SK-N-SH (cell line): ENCODE measurements at regions not wholly inside any gene's neighbourhood (a gene's known extent, or its start where the extent isn't known, plus 50 kb on each side); places are given as distances from the start of the nearest gene placed in this dataset.

Experiments
- CTCF ChIA-PET: fragments of 300-600, 350-600 bp; formaldehyde crosslinking; extraction: SDS; loops from one replicate; lab custom pipeline; 2021; lab: Yijun Ruan, JAX
- POLR2A ChIA-PET: fragments of 350-600 bp; sonication (Branson Sonifier 250); formaldehyde crosslinking; extraction: SDS; loops from one replicate; lab custom pipeline; 2020; ENCODE audit warnings: antibody characterized with exemption, inconsistent platforms; lab: Yijun Ruan, JAX
- DNase-seq: peaks from one replicate; pipeline ENCODE4 v3.0.0; 2012
- H2AFZ ChIP-seq: fragments of 200-600 bp; sonication (generic); 2 replicates; pipeline ENCODE4 v1.8.1; 2016; ENCODE audit warnings: antibody characterized with exemption, mild to moderate bottlenecking, low read depth
- H3F3A ChIP-seq: fragments of 200-600 bp; sonication (generic); replicated peaks from 2 replicates; pipeline ENCODE3; 2016; ENCODE audit warnings: antibody characterized with exemption, mild to moderate bottlenecking; ENCODE audit not compliant: insufficient read depth
- H3K27ac ChIP-seq, 2 experiments: fragments of 200-500 bp in 1 of 2; fragments of 200-600 bp in 1 of 2; sonication (Bioruptor generic) in 1 of 2; sonication (generic), shearing (Covaris generic) in 1 of 2; 2 replicates each; pipeline versions ENCODE4 v1.5.1 to v1.6.1; 2014 to 2016; ENCODE audit warnings: low read depth in 2 of 2, inconsistent platforms in 1 of 2, low read length in 1 of 2, mild to moderate bottlenecking in 1 of 2, mixed read lengths in 1 of 2
- H3K27me3 ChIP-seq: fragments of 200-600 bp; sonication (generic), shearing (Covaris generic); 2 replicates; pipeline ENCODE4 v1.6.1; 2016; ENCODE audit warnings: mixed run types; ENCODE audit not compliant: insufficient read depth
- H3K36me3 ChIP-seq, 2 experiments: fragments of 200-500 bp in 1 of 2; fragments of 200-600 bp in 1 of 2; sonication (Bioruptor generic) in 1 of 2; sonication (generic) in 1 of 2; replicated peaks in 1 of 2; 2 replicates each; pipeline versions ENCODE3 to v1.5.1; 2014 to 2016; ENCODE audit warnings: low read length in 1 of 2, mild to moderate bottlenecking in 1 of 2; ENCODE audit not compliant: insufficient read depth in 2 of 2, control insufficient read depth in 1 of 2
- H3K4me1 ChIP-seq, 2 experiments: fragments of 200-500 bp in 1 of 2; fragments of 200-600 bp in 1 of 2; sonication (Bioruptor generic) in 1 of 2; sonication (generic), shearing (Covaris generic) in 1 of 2; 2 replicates each; pipeline versions ENCODE4 v1.5.1 to v1.6.1; 2014 to 2016; ENCODE audit warnings: low read depth in 1 of 2, low read length in 1 of 2, mixed run types in 1 of 2; ENCODE audit not compliant: insufficient read depth in 2 of 2, control insufficient read depth in 1 of 2
- H3K4me2 ChIP-seq: fragments of 200-600 bp; sonication (generic), shearing (Covaris generic); 2 replicates; pipeline ENCODE4 v1.6.1; 2017; ENCODE audit warnings: mixed run types
- H3K4me3 ChIP-seq, 2 experiments: fragments of 200-500 bp in 1 of 2; fragments of 200-600 bp in 1 of 2; sonication (Bioruptor generic) in 1 of 2; sonication (generic), shearing (Covaris generic) in 1 of 2; 2 replicates each; pipeline versions ENCODE4 v1.5.1 to v1.8.1; 2014 to 2016; ENCODE audit warnings: low read depth in 2 of 2, inconsistent platforms in 1 of 2, low read length in 1 of 2, mild to moderate bottlenecking in 1 of 2, mixed read lengths in 1 of 2, moderate library complexity in 1 of 2
- H3K79me2 ChIP-seq: fragments of 200-600 bp; sonication (generic); 2 replicates; pipeline ENCODE4 v1.8.1; 2017; ENCODE audit warnings: mild to moderate bottlenecking; ENCODE audit not compliant: insufficient read depth
- H3K9ac ChIP-seq: fragments of 200-600 bp; sonication (generic); 2 replicates; pipeline ENCODE4 v1.6.1; 2017; ENCODE audit warnings: mixed run types
- H3K9me2 ChIP-seq: fragments of 200-600 bp; sonication (generic); 2 replicates; pipeline ENCODE4 v1.6.1; 2017; ENCODE audit warnings: mixed run types
- H3K9me3 ChIP-seq: fragments of 200-600 bp; sonication (generic); 2 replicates; pipeline ENCODE4 v1.6.1; 2017; ENCODE audit warnings: mixed run types, mild to moderate bottlenecking, moderate library complexity
- H4K20me1 ChIP-seq: fragments of 200-600 bp; sonication (generic); 2 replicates; pipeline ENCODE4 v1.6.1; 2017; ENCODE audit warnings: mild to moderate bottlenecking, mixed run types; ENCODE audit not compliant: insufficient read depth
- CHD2 ChIP-seq: fragments of 150-350 bp; IDR thresholded peaks from 2 replicates; pipeline ENCODE4 v1.6.1; 2018; ENCODE audit warnings: low read length; ENCODE audit not compliant: partially characterized antibody
- EZH2phosphoT487 ChIP-seq: fragments of 200-600 bp; sonication (generic); IDR thresholded peaks from 2 replicates; pipeline ENCODE4 v1.6.1; 2017; ENCODE audit warnings: low read depth, mixed run types, mild to moderate bottlenecking, antibody characterized with exemption, moderate library complexity, borderline replicate concordance
- GABPA ChIP-seq: IDR thresholded peaks from 2 replicates; pipeline ENCODE4 v1.4.0; 2012; ENCODE audit warnings: low read depth, mild to moderate bottlenecking
- GATA2 ChIP-seq: sonication (generic); formaldehyde crosslinking; IDR thresholded peaks from 2 replicates; pipeline ENCODE4 v1.5.0; 2020; ENCODE audit warnings: mild to moderate bottlenecking, missing genetic modification reagents
- MXI1 ChIP-seq: IDR thresholded peaks from 2 replicates; pipeline ENCODE4 v1.6.1; 2012; ENCODE audit warnings: mild to moderate bottlenecking, low read depth, low read length, improper control_type of control experiment
- NFIC ChIP-seq: IDR thresholded peaks from 2 replicates; pipeline ENCODE4 v1.4.0; 2012; ENCODE audit warnings: borderline replicate concordance
- RFX5 ChIP-seq: IDR thresholded peaks from 2 replicates; pipeline ENCODE4 v1.6.1; 2012; ENCODE audit warnings: mild to moderate bottlenecking, improper control_type of control experiment, low read length
- RXRA ChIP-seq: IDR thresholded peaks from 2 replicates; pipeline ENCODE4 v1.4.0; 2012; ENCODE audit warnings: low read depth, mild to moderate bottlenecking, borderline replicate concordance
- SMC3 ChIP-seq: IDR thresholded peaks from 2 replicates; pipeline ENCODE4 v1.6.1; 2012; ENCODE audit warnings: low read depth, low read length, improper control_type of control experiment
- TAF1 ChIP-seq: IDR thresholded peaks from 2 replicates; pipeline ENCODE4 v1.6.1; 2012; ENCODE audit warnings: low read depth, mild to moderate bottlenecking, low read length, moderate library complexity, borderline replicate concordance
- WGBS: methylation state at CpG from one replicate; pipeline ENCODE4 v1.1.6; 2017; ENCODE audit warnings: low lambda C conversion rate; 5-methylcytosine and 5-hydroxymethylcytosine counted together
- TF ChIP-seq, protein P1 (sequence below): IDR thresholded peaks from 2 replicates; pipeline ENCODE4 v1.6.1; 2012; ENCODE audit warnings: mild to moderate bottlenecking, low read depth, low read length, moderate library complexity
- TF ChIP-seq, protein P2 (sequence below): fragments of 150-350 bp; IDR thresholded peaks from 2 replicates; pipeline ENCODE4 v1.6.1; 2016; ENCODE audit warnings: mild to moderate bottlenecking, low read depth, low read length
- TF ChIP-seq, protein P3 (sequence below): fragments of 200-600 bp; sonication (generic); IDR thresholded peaks from 2 replicates; pipeline ENCODE4 v1.6.1; 2017; ENCODE audit warnings: antibody characterized with exemption, mild to moderate bottlenecking, moderate library complexity
- TF ChIP-seq, protein P4 (sequence below): IDR thresholded peaks from 2 replicates; pipeline ENCODE4 v1.4.0; 2012; ENCODE audit warnings: low read depth, borderline replicate concordance
- TF ChIP-seq, protein P5 (sequence below): IDR thresholded peaks from 2 replicates; pipeline ENCODE4; 2012

DNA sequence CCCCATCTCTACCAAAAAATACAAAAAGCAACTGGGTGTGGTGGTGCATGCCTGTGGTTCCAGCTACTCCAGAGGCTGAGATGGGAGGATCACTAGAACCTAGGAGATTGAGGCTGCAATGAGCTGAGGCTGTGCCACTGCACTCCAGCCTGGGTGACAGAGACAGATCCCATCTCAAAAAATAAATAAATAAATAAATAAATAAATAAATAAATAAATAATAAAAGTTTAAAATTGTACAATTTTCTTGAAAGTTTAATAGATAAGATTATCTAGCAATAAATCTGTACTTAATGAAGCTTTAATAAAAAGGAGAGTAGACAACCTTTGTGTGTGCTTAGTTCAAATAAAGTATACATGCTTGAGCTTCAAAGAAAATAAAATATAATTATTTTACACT lies 310.0 kb upstream of the LRIG3 start:
- no peak for DNase-seq
- no peaks in the 10 kb centered on the region for H4K20me1 ChIP-seq
- TF ChIP-seq, protein P1, sequence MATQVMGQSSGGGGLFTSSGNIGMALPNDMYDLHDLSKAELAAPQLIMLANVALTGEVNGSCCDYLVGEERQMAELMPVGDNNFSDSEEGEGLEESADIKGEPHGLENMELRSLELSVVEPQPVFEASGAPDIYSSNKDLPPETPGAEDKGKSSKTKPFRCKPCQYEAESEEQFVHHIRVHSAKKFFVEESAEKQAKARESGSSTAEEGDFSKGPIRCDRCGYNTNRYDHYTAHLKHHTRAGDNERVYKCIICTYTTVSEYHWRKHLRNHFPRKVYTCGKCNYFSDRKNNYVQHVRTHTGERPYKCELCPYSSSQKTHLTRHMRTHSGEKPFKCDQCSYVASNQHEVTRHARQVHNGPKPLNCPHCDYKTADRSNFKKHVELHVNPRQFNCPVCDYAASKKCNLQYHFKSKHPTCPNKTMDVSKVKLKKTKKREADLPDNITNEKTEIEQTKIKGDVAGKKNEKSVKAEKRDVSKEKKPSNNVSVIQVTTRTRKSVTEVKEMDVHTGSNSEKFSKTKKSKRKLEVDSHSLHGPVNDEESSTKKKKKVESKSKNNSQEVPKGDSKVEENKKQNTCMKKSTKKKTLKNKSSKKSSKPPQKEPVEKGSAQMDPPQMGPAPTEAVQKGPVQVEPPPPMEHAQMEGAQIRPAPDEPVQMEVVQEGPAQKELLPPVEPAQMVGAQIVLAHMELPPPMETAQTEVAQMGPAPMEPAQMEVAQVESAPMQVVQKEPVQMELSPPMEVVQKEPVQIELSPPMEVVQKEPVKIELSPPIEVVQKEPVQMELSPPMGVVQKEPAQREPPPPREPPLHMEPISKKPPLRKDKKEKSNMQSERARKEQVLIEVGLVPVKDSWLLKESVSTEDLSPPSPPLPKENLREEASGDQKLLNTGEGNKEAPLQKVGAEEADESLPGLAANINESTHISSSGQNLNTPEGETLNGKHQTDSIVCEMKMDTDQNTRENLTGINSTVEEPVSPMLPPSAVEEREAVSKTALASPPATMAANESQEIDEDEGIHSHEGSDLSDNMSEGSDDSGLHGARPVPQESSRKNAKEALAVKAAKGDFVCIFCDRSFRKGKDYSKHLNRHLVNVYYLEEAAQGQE, result no peak
- TF ChIP-seq, protein P2, sequence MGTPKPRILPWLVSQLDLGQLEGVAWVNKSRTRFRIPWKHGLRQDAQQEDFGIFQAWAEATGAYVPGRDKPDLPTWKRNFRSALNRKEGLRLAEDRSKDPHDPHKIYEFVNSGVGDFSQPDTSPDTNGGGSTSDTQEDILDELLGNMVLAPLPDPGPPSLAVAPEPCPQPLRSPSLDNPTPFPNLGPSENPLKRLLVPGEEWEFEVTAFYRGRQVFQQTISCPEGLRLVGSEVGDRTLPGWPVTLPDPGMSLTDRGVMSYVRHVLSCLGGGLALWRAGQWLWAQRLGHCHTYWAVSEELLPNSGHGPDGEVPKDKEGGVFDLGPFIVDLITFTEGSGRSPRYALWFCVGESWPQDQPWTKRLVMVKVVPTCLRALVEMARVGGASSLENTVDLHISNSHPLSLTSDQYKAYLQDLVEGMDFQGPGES, result no peak
- TF ChIP-seq EZH2phosphoT487 (no peak), TAF1 (no peak), CHD2 (no peak), RFX5 (no peak)
- TF ChIP-seq, protein P3, sequence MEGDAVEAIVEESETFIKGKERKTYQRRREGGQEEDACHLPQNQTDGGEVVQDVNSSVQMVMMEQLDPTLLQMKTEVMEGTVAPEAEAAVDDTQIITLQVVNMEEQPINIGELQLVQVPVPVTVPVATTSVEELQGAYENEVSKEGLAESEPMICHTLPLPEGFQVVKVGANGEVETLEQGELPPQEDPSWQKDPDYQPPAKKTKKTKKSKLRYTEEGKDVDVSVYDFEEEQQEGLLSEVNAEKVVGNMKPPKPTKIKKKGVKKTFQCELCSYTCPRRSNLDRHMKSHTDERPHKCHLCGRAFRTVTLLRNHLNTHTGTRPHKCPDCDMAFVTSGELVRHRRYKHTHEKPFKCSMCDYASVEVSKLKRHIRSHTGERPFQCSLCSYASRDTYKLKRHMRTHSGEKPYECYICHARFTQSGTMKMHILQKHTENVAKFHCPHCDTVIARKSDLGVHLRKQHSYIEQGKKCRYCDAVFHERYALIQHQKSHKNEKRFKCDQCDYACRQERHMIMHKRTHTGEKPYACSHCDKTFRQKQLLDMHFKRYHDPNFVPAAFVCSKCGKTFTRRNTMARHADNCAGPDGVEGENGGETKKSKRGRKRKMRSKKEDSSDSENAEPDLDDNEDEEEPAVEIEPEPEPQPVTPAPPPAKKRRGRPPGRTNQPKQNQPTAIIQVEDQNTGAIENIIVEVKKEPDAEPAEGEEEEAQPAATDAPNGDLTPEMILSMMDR, result no peak
- H3K79me2 ChIP-seq, result no peaks in the 10 kb centered on the region
- no peak overlapping the region for H2AFZ ChIP-seq
- no peaks in the 10 kb centered on the region for H3K9me2 ChIP-seq
- no peaks in the 10 kb centered on the region for H3K9me3 ChIP-seq
- no peaks in the 10 kb centered on the region for H3K36me3 ChIP-seq
- no peaks in the 10 kb centered on the region for H3K4me1 ChIP-seq
- H3K27me3 ChIP-seq, result no peaks in the 10 kb centered on the region
- H3F3A ChIP-seq, result no peaks in the 10 kb centered on the region
- no peak overlapping the region for H3K4me2 ChIP-seq
- no peak overlapping the region for H3K9ac ChIP-seq
- POLR2A ChIA-PET, result no interaction called here
- no peak overlapping the region for H3K4me3 ChIP-seq
- no peak overlapping the region for H3K27ac ChIP-seq
- CTCF ChIA-PET, result no interaction called here

DNA sequence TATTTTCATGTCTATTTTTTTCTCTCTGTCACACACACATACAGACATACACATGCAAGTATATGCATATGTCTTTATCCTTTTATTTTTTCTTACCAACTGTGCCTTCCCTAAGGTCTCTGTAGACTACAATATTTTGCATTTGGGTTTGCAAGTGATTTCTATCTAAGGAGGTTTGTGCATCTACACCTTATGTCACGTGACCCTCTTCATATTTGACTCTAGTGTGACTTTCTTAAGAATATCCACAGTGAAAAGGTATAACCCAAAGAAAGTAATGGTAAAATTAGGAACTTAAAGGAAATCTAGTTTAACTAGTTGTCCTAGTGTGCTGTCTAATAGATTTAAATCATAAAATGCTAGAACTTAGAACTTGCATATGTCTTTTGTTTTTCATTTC lies 298.8 kb upstream of the LRIG3 start:
- H3K9me3 ChIP-seq, result no peaks in the 10 kb centered on the region
- H3K4me1 ChIP-seq, result no peaks in the 10 kb centered on the region
- no peaks in the 10 kb centered on the region for H3K36me3 ChIP-seq
- 0% methylated on average over 1 of the region's 1 CpG for WGBS
- no peaks in the 10 kb centered on the region for H3K79me2 ChIP-seq
- no peak overlapping the region for H3K9ac ChIP-seq
- H3F3A ChIP-seq, result no peaks in the 10 kb centered on the region
- no peak overlapping the region for H3K4me2 ChIP-seq
- no peak for DNase-seq
- no peak overlapping the region for H3K27ac ChIP-seq
- CTCF ChIA-PET, result no interaction called here
- H2AFZ ChIP-seq, result no peak overlapping the region
- no peaks in the 10 kb centered on the region for H4K20me1 ChIP-seq
- no peak overlapping the region for H3K4me3 ChIP-seq
- POLR2A ChIA-PET, result no interaction called here
- H3K27me3 ChIP-seq, result no peaks in the 10 kb centered on the region
- no peaks in the 10 kb centered on the region for H3K9me2 ChIP-seq
- TF ChIP-seq, protein P4, sequence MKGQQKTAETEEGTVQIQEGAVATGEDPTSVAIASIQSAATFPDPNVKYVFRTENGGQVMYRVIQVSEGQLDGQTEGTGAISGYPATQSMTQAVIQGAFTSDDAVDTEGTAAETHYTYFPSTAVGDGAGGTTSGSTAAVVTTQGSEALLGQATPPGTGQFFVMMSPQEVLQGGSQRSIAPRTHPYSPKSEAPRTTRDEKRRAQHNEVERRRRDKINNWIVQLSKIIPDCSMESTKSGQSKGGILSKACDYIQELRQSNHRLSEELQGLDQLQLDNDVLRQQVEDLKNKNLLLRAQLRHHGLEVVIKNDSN, result no peak
- TF ChIP-seq SMC3, result no peak
- TF ChIP-seq NFIC, result no peak
- TF ChIP-seq, protein P5, sequence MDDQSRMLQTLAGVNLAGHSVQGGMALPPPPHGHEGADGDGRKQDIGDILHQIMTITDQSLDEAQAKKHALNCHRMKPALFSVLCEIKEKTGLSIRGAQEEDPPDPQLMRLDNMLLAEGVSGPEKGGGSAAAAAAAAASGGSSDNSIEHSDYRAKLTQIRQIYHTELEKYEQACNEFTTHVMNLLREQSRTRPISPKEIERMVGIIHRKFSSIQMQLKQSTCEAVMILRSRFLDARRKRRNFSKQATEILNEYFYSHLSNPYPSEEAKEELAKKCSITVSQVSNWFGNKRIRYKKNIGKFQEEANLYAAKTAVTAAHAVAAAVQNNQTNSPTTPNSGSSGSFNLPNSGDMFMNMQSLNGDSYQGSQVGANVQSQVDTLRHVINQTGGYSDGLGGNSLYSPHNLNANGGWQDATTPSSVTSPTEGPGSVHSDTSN, result no peak
- TF ChIP-seq GABPA, result no peak
- TF ChIP-seq RXRA, result no peak
- no peak for TF ChIP-seq GATA2 (CRISPR knock-in tag)
- TF ChIP-seq MXI1, result no peak
- TF ChIP-seq, protein P3, result no peak
- TF ChIP-seq TAF1, result no peak
- TF ChIP-seq, protein P2, result no peak
